Gastrocnemius medialis (tissue), 4 donors: ENCODE measurements at regions not wholly inside any gene's neighbourhood (a gene's known extent, or its start where the extent isn't known, plus 50 kb on each side); places are given as distances from the start of the nearest gene placed in this dataset.

Source experiments
- ATAC-seq, 2 donors: fragments of 150-250 bp; one replicate each; pipeline ENCODE4 v1.9.1; 2016
- DNase-seq, 2 donors: peaks; one replicate each; pipeline ENCODE4 v3.0.0-alpha.2; 2019
- H3K27ac ChIP-seq, 4 donors: fragments of 200-600 bp; sonication (generic); 1 replicate in 1 of 4; 2 replicates in 3 of 4; pipeline ENCODE4 v1.5.1; 2016 to 2018; ENCODE audit warnings: mild to moderate bottlenecking in 2 of 4, moderate library complexity in 1 of 4
- H3K27me3 ChIP-seq, 3 donors: fragments of 200-600 bp; sonication (generic) in 2 of 3; 1 replicate in 1 of 3; 2 replicates in 2 of 3; pipeline versions ENCODE4 v1.5.1 to v1.6.0; 2016 to 2019; ENCODE audit warnings: mild to moderate bottlenecking in 1 of 3, moderate library complexity in 1 of 3
- H3K36me3 ChIP-seq, 2 donors: fragments of 200-600 bp; sonication (generic) in 1 of 2; one replicate each; pipeline ENCODE4 v1.5.1; 2017 to 2018
- H3K4me1 ChIP-seq, 2 donors: fragments of 200-600 bp; sonication (generic) in 1 of 2; one replicate each; pipeline ENCODE4 v1.5.1; 2016 to 2017; ENCODE audit warnings: mild to moderate bottlenecking in 2 of 2
- H3K4me3 ChIP-seq, 4 donors: fragments of 200-600 bp; sonication (generic) in 3 of 4; 1 replicate in 1 of 4; 2 replicates in 3 of 4; pipeline ENCODE4 v1.5.1; 2016 to 2019; ENCODE audit warnings: mild to moderate bottlenecking in 2 of 4
- H3K9me3 ChIP-seq, 3 donors: fragments of 200-600 bp; sonication (generic) in 2 of 3; 1 replicate in 1 of 3; 2 replicates in 2 of 3; pipeline ENCODE4 v1.5.1; 2016 to 2019
- POLR2A ChIP-seq, 2 donors: fragments of 450-650 bp; IDR thresholded peaks; one replicate each; pipeline ENCODE4 v1.6.1; 2017; ENCODE audit warnings: antibody characterized with exemption in 2 of 2, mild to moderate bottlenecking in 2 of 2, moderate library complexity in 2 of 2
- in situ Hi-C, 4 donors: fragments of 200-750 bp; cut with MboI; loops; one replicate each; pipeline versions ENCODE4 v1.15.0 to v1.8.0; 2017; ENCODE audit warnings: low sequenced_read_pairs in 4 of 4
- intact Hi-C: fragments of 100-400 bp; cut with DNase I; formaldehyde crosslinking; loops from one replicate; pipeline ENCODE4 v1.15.1; 2023; ENCODE audit warnings: low total_unique reads
- TF ChIP-seq, protein P1 (sequence below), 5 experiments: fragments of 450-650 bp in 3 of 5; fragments of 200-600 bp in 2 of 5; sonication (generic) in 2 of 5; IDR thresholded peaks in 4 of 5; conservative IDR thresholded peaks in 1 of 5; 1 replicate in 4 of 5; 2 replicates in 1 of 5; pipeline ENCODE4 v1.5.1; 2016 to 2019; ENCODE audit warnings: antibody characterized with exemption in 5 of 5, mild to moderate bottlenecking in 3 of 5, moderate library complexity in 3 of 5

- Histone ChIP-seq H3K36me3 (no peaks in the 10 kb centered on the region), H3K27ac (no peak overlapping the region), H3K4me1 (no peaks in the 10 kb centered on the region), H3K27me3 (no peaks in the 10 kb centered on the region), H3K4me3 (no peak overlapping the region), H3K9me3 (no peaks in the 10 kb centered on the region)
- no peak for TF ChIP-seq POLR2A (IDR thresholded peaks at IDR 0.05)
- TF ChIP-seq, protein P1, sequence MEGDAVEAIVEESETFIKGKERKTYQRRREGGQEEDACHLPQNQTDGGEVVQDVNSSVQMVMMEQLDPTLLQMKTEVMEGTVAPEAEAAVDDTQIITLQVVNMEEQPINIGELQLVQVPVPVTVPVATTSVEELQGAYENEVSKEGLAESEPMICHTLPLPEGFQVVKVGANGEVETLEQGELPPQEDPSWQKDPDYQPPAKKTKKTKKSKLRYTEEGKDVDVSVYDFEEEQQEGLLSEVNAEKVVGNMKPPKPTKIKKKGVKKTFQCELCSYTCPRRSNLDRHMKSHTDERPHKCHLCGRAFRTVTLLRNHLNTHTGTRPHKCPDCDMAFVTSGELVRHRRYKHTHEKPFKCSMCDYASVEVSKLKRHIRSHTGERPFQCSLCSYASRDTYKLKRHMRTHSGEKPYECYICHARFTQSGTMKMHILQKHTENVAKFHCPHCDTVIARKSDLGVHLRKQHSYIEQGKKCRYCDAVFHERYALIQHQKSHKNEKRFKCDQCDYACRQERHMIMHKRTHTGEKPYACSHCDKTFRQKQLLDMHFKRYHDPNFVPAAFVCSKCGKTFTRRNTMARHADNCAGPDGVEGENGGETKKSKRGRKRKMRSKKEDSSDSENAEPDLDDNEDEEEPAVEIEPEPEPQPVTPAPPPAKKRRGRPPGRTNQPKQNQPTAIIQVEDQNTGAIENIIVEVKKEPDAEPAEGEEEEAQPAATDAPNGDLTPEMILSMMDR (IDR thresholded peaks at IDR 0.05 in 4 of 5, conservative IDR thresholded peaks at IDR 0.05 in 1 of 5): no peak
- ATAC-seq (no peak), DNase-seq (no peak)
- intact Hi-C loops (no loop called here), in situ Hi-C loops (no loop called here)
Observed at GRCh38 chr5:28451483-28451882, 1413.1 kb upstream of the CDH9 start.

- no peak for TF ChIP-seq POLR2A (IDR thresholded peaks at IDR 0.05)
- TF ChIP-seq, protein P1 (IDR thresholded peaks at IDR 0.05 in 4 of 5, conservative IDR thresholded peaks at IDR 0.05 in 1 of 5): no peak
- Histone ChIP-seq H3K27ac (no peak overlapping the region), H3K9me3 (no peaks in the 10 kb centered on the region), H3K4me3 (no peak overlapping the region), H3K36me3 (no peaks in the 10 kb centered on the region), H3K4me1 (no peaks in the 10 kb centered on the region), H3K27me3 (no peaks in the 10 kb centered on the region)
- intact Hi-C loops: no loop called here
- in situ Hi-C loops: no loop called here
- no peak for DNase-seq
- ATAC-seq: no peak
Observed at GRCh38 chr5:28450997-28451396, 1412.6 kb upstream of the CDH9 start.

DNA sequence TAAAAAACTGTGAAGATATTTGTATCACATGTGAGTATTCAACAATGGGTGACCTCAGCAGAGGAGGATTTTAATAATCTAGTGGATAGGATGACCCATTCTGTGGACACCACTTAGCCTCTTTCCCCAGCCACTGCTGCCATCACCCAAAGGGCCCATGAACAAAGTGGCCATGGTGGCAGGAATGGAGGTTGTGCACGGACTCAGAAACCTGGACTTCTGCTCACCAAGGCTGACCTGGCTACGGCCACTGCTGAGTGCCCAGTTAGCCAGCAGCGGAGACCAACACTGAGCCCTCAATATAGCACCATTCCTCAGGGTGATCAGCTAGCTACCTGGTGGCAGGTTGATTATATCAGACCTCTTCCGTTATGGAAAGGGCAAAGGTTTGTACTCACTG is 1410.4 kb upstream of the CDH9 start:
- intact Hi-C loops (no loop called here), in situ Hi-C loops (no loop called here)
- no peak overlapping the region for H3K27ac ChIP-seq
- H3K4me3 ChIP-seq: no peak overlapping the region
- ATAC-seq: no peak
- TF ChIP-seq POLR2A (IDR thresholded peaks at IDR 0.05): no peak
- TF ChIP-seq, protein P1 (IDR thresholded peaks at IDR 0.05 in 4 of 5, conservative IDR thresholded peaks at IDR 0.05 in 1 of 5): no peak
- H3K4me1 ChIP-seq: no peaks in the 10 kb centered on the region
- DNase-seq: no peak
- H3K9me3 ChIP-seq: no peaks in the 10 kb centered on the region
- no peaks in the 10 kb centered on the region for H3K36me3 ChIP-seq
- H3K27me3 ChIP-seq: no peaks in the 10 kb centered on the region

DNA sequence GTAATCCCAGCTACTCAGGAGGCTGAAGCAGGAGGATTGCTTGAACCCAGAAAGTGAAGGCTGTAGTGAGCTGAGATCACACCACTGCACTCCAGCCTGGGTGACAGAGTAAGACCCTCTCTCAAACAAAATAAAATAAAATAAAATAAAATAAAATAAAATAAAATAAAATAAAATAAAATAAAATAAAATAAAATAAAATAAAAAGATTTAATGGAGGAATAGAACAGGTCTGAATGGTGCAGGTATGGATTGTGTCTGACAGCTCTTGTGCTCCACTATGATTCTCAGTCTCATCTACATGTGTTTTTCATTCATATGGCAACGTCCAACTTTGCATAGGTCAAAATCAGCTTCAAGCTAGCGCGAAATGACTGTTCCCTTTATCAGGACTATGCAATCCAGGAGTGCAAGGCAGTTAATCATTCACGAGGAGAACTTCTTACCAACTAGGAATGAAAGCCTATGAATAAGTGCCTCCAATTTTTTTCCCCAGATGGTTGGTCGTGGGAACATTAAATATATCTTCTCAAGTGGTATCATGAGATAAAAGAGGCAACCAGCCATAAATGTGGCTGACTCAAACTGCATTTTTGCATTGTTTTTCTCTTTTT is 1392.3 kb upstream of the CDH9 start:
- no peak for ATAC-seq
- TF ChIP-seq POLR2A (IDR thresholded peaks at IDR 0.05): no peak
- TF ChIP-seq, protein P1 (IDR thresholded peaks at IDR 0.05 in 4 of 5, conservative IDR thresholded peaks at IDR 0.05 in 1 of 5): no peak
- intact Hi-C loops: no loop called here

GRCh38 chr5:28421141-28421540 is 1382.8 kb upstream of the CDH9 start:
- DNase-seq (no peak), ATAC-seq (no peak)
- Histone ChIP-seq H3K4me1 (no peaks in the 10 kb centered on the region), H3K4me3 (no peak overlapping the region), H3K27ac (no peak overlapping the region), H3K27me3 (no peaks in the 10 kb centered on the region), H3K9me3 (no peaks in the 10 kb centered on the region), H3K36me3 (no peaks in the 10 kb centered on the region)
- intact Hi-C loops (no loop called here), in situ Hi-C loops (no loop called here)
- TF ChIP-seq POLR2A (IDR thresholded peaks at IDR 0.05): no peak
- TF ChIP-seq, protein P1 (IDR thresholded peaks at IDR 0.05 in 4 of 5, conservative IDR thresholded peaks at IDR 0.05 in 1 of 5): no peak

More for the DNA sequence above, 1392.3 kb upstream of the CDH9 start:
- Histone ChIP-seq H3K27me3 (no peaks in the 10 kb centered on the region), H3K36me3 (no peaks in the 10 kb centered on the region), H3K4me1 (no peaks in the 10 kb centered on the region), H3K9me3 (no peaks in the 10 kb centered on the region), H3K27ac (no peak overlapping the region), H3K4me3 (no peak overlapping the region)
- in situ Hi-C loops: no loop called here
- no peak for DNase-seq
